HTR-8/SVneo (cell line): ENCODE measurements at regions not wholly inside any gene's neighbourhood (a gene's known extent, or its start where the extent isn't known, plus 50 kb on each side); places are given as distances from the start of the nearest gene placed in this dataset.

Source experiments
- DNase-seq: peaks from one replicate; pipeline ENCODE4 v3.0.0; 2011; ENCODE audit warnings: low spot score, mixed read lengths; ENCODE audit not compliant: insufficient read length
- FAIRE-seq: peaks from 2 replicates; lab custom pipeline; 2011; peaks lifted over from hg19 to GRCh38; lab: Jason Lieb, UNC

DNA sequence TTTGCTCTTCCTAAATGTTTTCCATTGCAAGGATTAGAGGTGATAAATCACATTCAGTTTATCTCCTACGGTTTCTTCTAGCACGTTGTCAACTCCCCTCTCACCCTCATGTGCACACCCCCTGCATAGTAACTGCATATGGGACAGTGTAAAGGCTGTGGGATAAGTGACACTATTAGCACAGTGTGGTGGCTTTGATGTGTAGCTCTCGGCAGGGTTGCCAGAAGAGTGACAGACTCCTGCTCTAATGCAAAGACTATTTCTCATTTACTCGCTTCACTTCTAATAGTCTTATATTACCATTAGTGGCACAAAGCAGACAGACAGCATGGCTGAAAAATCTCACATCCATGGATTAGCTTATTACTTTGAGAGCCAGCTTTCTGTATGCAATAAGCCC, 454.6 kb downstream of the CETN3 start:
- DNase-seq, result no peak
- no peak for FAIRE-seq

DNA sequence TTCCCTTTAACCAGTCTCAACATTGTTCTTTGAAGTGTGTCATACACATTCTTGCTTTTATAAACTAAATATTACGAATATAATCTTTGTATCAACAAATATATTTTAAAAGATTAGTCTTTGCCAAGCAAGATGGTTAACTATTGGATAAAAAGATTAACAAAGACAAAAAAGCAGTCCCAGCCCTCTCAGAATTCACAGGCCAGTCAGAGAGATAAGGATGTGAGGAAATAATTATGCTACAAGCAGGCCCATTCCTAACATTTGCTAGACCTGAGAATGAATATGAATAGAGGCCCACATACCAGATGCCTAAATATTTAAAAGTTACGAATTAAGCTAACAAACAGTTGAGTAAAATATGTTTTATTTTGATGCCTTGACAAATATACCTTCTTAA, 457.7 kb downstream of the CETN3 start:
- FAIRE-seq (no peak), DNase-seq (no peak)

GRCh38 chr5:89950234-89950633, 459.3 kb downstream of the CETN3 start:
- DNase-seq (no peak), FAIRE-seq (no peak)

DNA sequence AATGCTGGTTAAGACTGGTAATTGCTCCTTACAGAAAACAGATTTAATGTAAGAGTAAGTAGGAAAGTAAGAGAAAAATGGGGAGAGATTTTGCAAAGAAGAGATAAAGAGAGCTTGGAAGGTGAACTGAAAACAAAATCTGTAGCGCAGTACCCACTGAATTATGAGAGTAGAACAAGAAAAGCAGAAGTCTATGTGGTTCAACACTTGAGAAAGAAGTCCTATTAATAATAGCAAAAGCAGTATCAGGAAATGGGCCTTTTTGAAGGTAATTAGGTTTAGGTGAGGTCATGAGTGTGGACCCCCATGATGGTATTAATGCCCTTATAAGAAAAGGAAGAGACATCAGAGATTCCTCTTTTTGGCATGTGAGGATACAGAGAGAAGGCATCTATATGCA, 460.6 kb downstream of the CETN3 start:
- no peak for DNase-seq
- FAIRE-seq, result no peak

DNA sequence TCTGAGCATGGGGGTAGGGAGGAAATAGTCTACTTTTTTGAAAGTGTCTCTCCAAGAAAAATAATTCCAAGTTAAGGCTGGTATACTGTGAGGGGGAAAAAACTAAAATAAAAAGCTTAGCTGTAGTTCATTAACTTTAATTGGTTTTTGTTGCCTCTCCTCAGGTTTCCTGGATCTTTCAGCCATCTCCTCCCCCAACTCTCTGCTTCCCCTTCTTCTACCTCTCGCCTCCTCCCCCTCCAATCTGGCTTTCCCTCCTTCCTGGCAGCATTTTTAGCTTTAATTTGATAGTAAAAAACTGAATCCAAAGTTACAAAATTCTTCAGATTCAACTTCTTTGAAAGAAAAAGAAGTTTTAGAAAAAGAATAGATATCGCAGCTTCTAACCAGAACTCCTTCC, 462.6 kb downstream of the CETN3 start:
- no peak for FAIRE-seq
- no peak for DNase-seq

GRCh38 chr5:89946508-89946907, 463.0 kb downstream of the CETN3 start:
- FAIRE-seq (no peak), DNase-seq (no peak)

DNA sequence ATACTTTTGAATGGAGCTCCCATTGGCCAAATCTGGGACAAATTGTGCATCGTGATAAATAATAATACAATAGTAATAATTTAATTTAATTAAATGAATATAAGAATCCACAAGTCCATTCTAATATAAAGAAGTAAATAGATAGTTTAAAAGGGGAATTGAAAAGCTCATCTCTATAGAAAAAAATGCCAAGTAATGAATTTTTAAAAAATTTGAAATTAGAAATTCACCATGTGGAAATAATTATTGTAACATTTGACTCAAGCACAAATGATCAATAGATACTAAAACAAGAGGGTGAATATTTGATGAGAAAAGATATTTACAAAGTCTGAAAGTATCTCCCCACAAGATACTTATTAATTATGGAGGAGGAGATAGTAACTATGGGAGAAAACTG, 467.4 kb downstream of the CETN3 start:
- FAIRE-seq (no peak), DNase-seq (no peak)

DNA sequence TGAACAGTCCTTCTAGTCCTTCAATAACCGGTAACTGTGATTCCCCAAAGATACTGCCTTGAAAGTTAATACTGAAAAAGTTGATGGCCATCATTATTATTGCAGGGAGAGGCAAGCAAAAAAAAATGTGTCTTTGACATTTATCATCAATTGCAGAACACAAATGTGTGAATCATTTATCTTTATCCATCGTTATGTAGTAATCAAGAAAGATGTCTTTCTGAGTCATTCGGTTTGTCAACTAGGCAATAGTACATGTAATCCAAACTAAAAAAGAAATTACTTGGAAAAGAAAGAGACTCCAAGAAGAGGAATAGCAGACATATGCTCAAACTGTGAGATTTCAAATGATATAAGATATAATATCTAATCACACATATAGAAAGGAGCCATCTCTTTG, 473.0 kb downstream of the CETN3 start:
- FAIRE-seq (no peak), DNase-seq (no peak)

DNA sequence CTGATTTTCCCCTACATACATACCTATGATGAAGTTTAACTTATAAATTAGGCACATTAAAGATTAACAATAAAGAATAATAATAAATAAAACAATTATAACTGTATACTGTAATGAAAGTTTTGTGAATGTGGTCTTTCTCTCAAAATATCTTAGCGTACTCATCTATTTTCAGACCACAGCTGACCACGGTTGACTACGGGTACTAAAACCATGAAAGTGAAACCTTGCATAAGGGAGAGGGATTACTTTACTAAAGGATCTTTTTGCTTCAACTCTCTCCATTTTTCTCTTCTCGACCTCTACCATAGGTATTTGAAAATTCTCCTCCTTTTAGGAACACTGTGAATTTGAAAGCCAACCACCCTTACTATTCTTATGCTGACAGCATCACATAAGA, 475.5 kb downstream of the CETN3 start:
- no peak for FAIRE-seq
- no peak for DNase-seq

GRCh38 chr5:89932771-89933181, 476.8 kb downstream of the CETN3 start:
- DNase-seq (no peak), FAIRE-seq (no peak)

- DNase-seq, result peak; percentile 3
- no peak for FAIRE-seq
Measured at GRCh38 chr5:89930591-89931392, 478.8 kb downstream of the CETN3 start.

GRCh38 chr5:89929834-89930233, 479.7 kb downstream of the CETN3 start:
- FAIRE-seq, result no peak
- no peak for DNase-seq

DNA sequence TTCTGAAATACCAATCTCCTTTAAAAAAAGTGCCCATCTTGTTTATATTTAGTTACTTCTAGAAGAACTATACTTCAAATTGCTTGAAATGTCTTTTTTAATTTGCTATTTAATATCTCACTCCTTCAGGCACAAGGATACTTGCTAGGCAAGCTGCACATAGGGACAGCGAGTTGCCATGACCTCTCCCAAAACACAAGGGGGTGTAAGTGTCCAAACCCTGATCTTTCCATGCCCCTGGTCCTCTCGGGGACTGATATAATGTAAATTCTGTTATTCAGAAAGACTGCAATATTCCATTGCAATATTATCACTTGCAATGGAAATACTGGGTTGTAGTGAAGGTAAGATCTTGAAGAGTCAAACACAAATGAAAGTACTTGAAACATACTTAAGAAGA, 480.4 kb downstream of the CETN3 start:
- DNase-seq (no peak), FAIRE-seq (no peak)

- FAIRE-seq (no peak), DNase-seq (no peak)
Measured at GRCh38 chr5:89922161-89922560, 487.4 kb downstream of the CETN3 start.

- DNase-seq (no peak), FAIRE-seq (no peak)
Measured at GRCh38 chr5:89917112-89917511, 492.4 kb downstream of the CETN3 start.

- DNase-seq, result no peak
- FAIRE-seq, result no peak
Measured at GRCh38 chr5:89916131-89916530, 493.4 kb downstream of the CETN3 start.

DNA sequence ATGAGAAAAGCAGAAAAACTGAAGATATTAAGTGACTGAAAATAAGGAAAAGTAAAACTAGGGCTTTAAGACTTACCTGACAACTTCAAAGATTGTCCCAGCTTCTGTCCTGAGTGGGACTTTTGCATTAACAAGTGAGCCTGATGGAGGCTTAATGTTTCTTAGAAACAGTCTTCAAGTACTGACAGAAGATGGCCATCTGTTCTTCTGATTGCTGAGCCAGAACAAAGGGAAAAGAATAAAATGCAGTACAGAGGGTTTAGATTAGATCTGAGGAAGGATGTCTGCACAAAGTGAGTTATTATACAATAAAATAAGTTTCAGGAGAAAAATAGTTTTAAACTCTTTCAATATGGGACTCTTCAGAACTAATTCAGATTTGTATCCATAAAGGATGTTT, 500.7 kb downstream of the CETN3 start:
- FAIRE-seq, result no peak
- no peak for DNase-seq

- no peak for DNase-seq
- FAIRE-seq, result no peak
Measured at GRCh38 chr5:89904442-89904841, 505.1 kb downstream of the CETN3 start.

DNA sequence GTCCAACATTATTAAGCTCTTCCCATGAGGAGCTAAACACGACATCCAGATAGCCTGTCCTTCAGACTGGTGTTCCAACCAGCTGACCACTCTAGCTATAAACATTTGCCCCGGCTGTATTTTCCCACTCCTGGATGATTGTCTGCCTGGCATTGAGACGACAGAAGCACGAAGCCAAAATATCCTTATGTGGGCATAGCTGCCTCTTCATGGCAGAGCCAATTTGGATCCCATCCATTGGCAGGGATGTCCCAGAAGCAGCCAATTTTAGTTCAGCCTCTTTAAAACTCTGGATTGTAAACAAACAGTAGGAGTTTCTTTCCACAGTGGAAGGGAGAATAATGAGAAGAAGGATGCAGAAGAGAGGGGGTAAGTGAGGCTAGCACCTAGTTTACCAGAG, 507.6 kb downstream of the CETN3 start:
- DNase-seq (no peak), FAIRE-seq (no peak)

- DNase-seq, result no peak
- no peak for FAIRE-seq
Measured at GRCh38 chr5:89901346-89901745, 508.2 kb downstream of the CETN3 start.

GRCh38 chr5:89900346-89900745, 509.2 kb downstream of the CETN3 start:
- FAIRE-seq (no peak), DNase-seq (no peak)

- no peak for DNase-seq
- no peak for FAIRE-seq
Measured at GRCh38 chr5:89899559-89899958, 510.0 kb downstream of the CETN3 start.
